ENCODE measurements at regions not wholly inside any gene's neighbourhood (a gene's known extent, or its start where the extent isn't known, plus 50 kb on each side); places are given as distances from the start of the nearest gene placed in this dataset.

DNA sequence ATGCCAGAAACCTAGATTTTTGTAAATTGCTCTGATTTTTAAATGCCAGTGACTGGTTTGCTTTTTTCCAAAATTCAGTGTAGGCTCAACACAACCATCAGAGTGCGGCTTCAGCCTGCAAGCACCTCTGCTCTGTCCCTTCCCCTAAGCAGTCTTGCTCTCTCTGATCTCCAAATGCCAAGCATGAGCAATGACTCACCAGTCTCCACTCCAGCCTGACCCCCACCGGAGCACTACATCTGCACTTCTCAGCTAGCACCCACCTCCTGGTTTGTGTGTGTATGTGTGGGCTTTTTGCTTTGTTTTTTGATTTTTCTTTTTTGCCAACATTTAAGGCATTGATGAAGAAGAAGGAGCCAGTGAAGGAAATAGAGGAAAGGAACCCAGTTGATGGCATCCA lies 61.4 kb upstream of the ADRA1B start:
- TF ChIP-seq SUZ12 (IDR thresholded peaks at IDR 0.05; ENCODE audit: unreplicated experiment) (no peak), ZNF592 (IDR thresholded peaks at IDR 0.05) (no peak), POLR2A (IDR thresholded peaks at IDR 0.05; ENCODE audit: low read depth, low read length) (no peak), REST (IDR thresholded peaks at IDR 0.05; ENCODE audit: low read depth, low read length) (no peak)
- TF ChIP-seq, protein P1, sequence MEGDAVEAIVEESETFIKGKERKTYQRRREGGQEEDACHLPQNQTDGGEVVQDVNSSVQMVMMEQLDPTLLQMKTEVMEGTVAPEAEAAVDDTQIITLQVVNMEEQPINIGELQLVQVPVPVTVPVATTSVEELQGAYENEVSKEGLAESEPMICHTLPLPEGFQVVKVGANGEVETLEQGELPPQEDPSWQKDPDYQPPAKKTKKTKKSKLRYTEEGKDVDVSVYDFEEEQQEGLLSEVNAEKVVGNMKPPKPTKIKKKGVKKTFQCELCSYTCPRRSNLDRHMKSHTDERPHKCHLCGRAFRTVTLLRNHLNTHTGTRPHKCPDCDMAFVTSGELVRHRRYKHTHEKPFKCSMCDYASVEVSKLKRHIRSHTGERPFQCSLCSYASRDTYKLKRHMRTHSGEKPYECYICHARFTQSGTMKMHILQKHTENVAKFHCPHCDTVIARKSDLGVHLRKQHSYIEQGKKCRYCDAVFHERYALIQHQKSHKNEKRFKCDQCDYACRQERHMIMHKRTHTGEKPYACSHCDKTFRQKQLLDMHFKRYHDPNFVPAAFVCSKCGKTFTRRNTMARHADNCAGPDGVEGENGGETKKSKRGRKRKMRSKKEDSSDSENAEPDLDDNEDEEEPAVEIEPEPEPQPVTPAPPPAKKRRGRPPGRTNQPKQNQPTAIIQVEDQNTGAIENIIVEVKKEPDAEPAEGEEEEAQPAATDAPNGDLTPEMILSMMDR (IDR thresholded peaks at IDR 0.05 in 2 of 3, conservative IDR thresholded peaks at IDR 0.05 in 1 of 3; ENCODE audit: control insufficient read depth in 2 of 3, extremely low read depth in 1 of 3, insufficient read depth in 1 of 3, low read depth in 3 of 3, low read length in 3 of 3) = no peak

Data from GM12878 (cell line).